Endodermal cell (in vitro differentiated cells): ENCODE measurements at regions not wholly inside any gene's neighbourhood (a gene's known extent, or its start where the extent isn't known, plus 50 kb on each side); places are given as distances from the start of the nearest gene placed in this dataset.

ENCODE experiments used
- DNase-seq: peaks from one replicate; pipeline ENCODE4 v3.0.0-alpha.2; 2017
- H3K27ac ChIP-seq: 2 replicates; pipeline ENCODE4 v1.5.1; 2013; ENCODE audit warnings: mild to moderate bottlenecking, low read depth, low read length, moderate library complexity
- H3K27me3 ChIP-seq: 2 replicates; pipeline ENCODE4 v1.6.1; 2013; ENCODE audit warnings: mild to moderate bottlenecking, low read length, moderate library complexity; ENCODE audit not compliant: insufficient read depth, control insufficient read depth, poor library complexity, severe bottlenecking
- H3K36me3 ChIP-seq: 2 replicates; pipeline ENCODE4 v1.7.0; 2013; ENCODE audit warnings: mild to moderate bottlenecking, low read length, moderate library complexity; ENCODE audit not compliant: control insufficient read depth, insufficient read depth
- H3K4me1 ChIP-seq: one replicate; pipeline ENCODE4 v1.7.0; 2013; ENCODE audit warnings: low read length; ENCODE audit not compliant: control insufficient read depth, insufficient read depth
- H3K4me3 ChIP-seq: 2 replicates; pipeline ENCODE4 v1.5.1; 2013; ENCODE audit warnings: mild to moderate bottlenecking, low read length, moderate library complexity
- H3K9ac ChIP-seq: 2 replicates; pipeline ENCODE4 v1.6.1; 2013; ENCODE audit warnings: mild to moderate bottlenecking, low read length, moderate library complexity; ENCODE audit not compliant: poor library complexity, severe bottlenecking; ENCODE audit errors: extremely low read depth
- H3K9me3 ChIP-seq: 2 replicates; pipeline ENCODE4 v1.6.1; 2013; ENCODE audit warnings: mild to moderate bottlenecking, low read length, moderate library complexity; ENCODE audit not compliant: control insufficient read depth
- H3K27ac Mint-ChIP-seq: 2 replicates; pipeline ENCODE4 v1.8.0; 2020; ENCODE audit warnings: mixed read lengths
- H3K27me3 Mint-ChIP-seq: 2 replicates; pipeline ENCODE4 v1.8.0; 2021; ENCODE audit warnings: mild to moderate bottlenecking, mixed read lengths; ENCODE audit not compliant: insufficient read depth
- H3K36me3 Mint-ChIP-seq: 2 replicates; pipeline ENCODE4 v1.8.0; 2020; ENCODE audit warnings: low read depth, mixed read lengths
- H3K4me1 Mint-ChIP-seq: 2 replicates; pipeline ENCODE4 v1.8.0; 2020; ENCODE audit warnings: mixed read lengths
- H3K4me3 Mint-ChIP-seq: 2 replicates; pipeline ENCODE4 v1.8.0; 2020; ENCODE audit warnings: mild to moderate bottlenecking, moderate library complexity, mixed read lengths
- H3K9me3 Mint-ChIP-seq: 2 replicates; pipeline ENCODE4 v1.8.0; 2020; ENCODE audit warnings: mild to moderate bottlenecking, mixed read lengths
- CTCF ChIP-seq: fragments of 200-600 bp; sonication (generic); conservative IDR thresholded peaks from 2 replicates; pipeline ENCODE4 v1.5.0; 2021; ENCODE audit warnings: antibody characterized with exemption, mild to moderate bottlenecking
- WGBS, 2 experiments: methylation state at CpG; one replicate each; pipeline versions ENCODE4 v1.1.5 to v1.1.7; 2013; ENCODE audit warnings: missing lambda C conversion rate in 2 of 2, mixed read lengths in 1 of 2; ENCODE audit not compliant: insufficient coverage in 1 of 2, insufficient read length in 1 of 2; 5-methylcytosine and 5-hydroxymethylcytosine counted together

GRCh38 chr19:28388988-28389387 is 824.0 kb downstream of the UQCRFS1 start:
- peaks cover 16% of the 10 kb centered on the region for H3K27me3 Mint-ChIP-seq
- 83 to 97% methylated on average over 2 of the region's 3 CpGs for WGBS, 2 experiments
- Histone ChIP-seq H3K4me3 (no peak overlapping the region), H3K9ac (no peak overlapping the region), H3K27ac (no peak overlapping the region), H3K4me1 (no peaks in the 10 kb centered on the region), H3K9me3 (no peaks in the 10 kb centered on the region), H3K36me3 (no peaks in the 10 kb centered on the region), H3K27me3 (no peaks in the 10 kb centered on the region)
- H3K4me3 Mint-ChIP-seq, result no peak overlapping the region
- peaks cover 19% of the 10 kb centered on the region for H3K4me1 Mint-ChIP-seq
- DNase-seq, result no peak
- no peaks in the 10 kb centered on the region for H3K36me3 Mint-ChIP-seq
- no peak overlapping the region for H3K27ac Mint-ChIP-seq
- H3K9me3 Mint-ChIP-seq, result peaks cover 6% of the 10 kb centered on the region
- no peak for TF ChIP-seq CTCF

DNA sequence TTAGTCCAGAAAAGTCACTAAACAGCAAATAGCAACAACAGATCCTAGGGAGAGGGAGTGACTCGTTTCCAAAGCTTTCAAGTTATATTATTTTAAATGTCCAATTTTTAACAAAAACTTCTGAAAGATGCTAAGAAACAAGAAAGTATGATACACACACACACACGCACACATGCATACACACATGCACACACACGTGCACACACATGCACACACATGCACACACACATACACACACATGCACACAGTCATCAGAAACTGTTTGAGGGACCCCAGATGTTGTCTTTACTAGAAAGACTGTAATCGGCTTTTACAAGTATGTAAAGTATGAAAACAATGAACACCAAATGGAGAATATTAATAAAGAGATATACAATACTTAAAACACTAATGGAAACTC is 825.4 kb downstream of the UQCRFS1 start:
- no peak for DNase-seq
- H3K9ac ChIP-seq, result no peak overlapping the region
- peaks cover 6% of the 10 kb centered on the region for H3K9me3 Mint-ChIP-seq
- TF ChIP-seq CTCF, result no peak
- WGBS, 2 experiments, result 94 to 100% methylated on average over 2 to 3 of the region's 4 CpGs
- no peaks in the 10 kb centered on the region for H3K27me3 ChIP-seq
- H3K27me3 Mint-ChIP-seq, result peaks cover 16% of the 10 kb centered on the region
- no peaks in the 10 kb centered on the region for H3K4me1 ChIP-seq
- no peaks in the 10 kb centered on the region for H3K36me3 ChIP-seq
- peaks cover 11% of the 10 kb centered on the region for H3K4me1 Mint-ChIP-seq
- H3K27ac ChIP-seq, result no peak overlapping the region
- H3K36me3 Mint-ChIP-seq, result no peaks in the 10 kb centered on the region
- no peak overlapping the region for H3K4me3 ChIP-seq
- no peak overlapping the region for H3K4me3 Mint-ChIP-seq
- H3K27ac Mint-ChIP-seq, result no peak overlapping the region
- H3K9me3 ChIP-seq, result no peaks in the 10 kb centered on the region

DNA sequence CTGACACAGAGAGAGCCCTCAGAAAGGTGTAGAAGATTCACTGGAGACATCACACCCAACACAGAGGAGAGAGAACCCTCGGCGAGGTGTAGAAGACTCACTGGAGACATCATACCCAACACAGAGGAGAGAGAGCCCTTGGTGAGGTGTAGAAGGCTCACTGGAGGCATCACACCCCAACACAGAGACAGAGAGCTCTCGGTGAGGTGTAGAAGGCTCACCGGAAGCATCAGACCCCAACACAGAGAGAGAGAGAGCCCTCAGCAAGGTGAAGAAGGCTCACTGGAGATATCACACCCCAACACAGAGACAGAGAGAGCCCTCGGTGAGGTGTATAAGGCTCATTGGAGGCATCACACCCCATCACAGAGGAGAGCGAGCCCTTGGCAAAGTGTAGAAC is 826.5 kb downstream of the UQCRFS1 start:
- Histone ChIP-seq H3K9me3 (no peaks in the 10 kb centered on the region), H3K9ac (no peak overlapping the region), H3K36me3 (no peaks in the 10 kb centered on the region), H3K27ac (no peak overlapping the region), H3K4me3 (no peak overlapping the region), H3K27me3 (no peaks in the 10 kb centered on the region), H3K4me1 (no peaks in the 10 kb centered on the region)
- Mint-ChIP-seq H3K36me3 (no peaks in the 10 kb centered on the region), H3K27ac (no peak overlapping the region), H3K27me3 (peaks cover 20% of the 10 kb centered on the region), H3K4me3 (no peak overlapping the region), H3K9me3 (peaks cover 6% of the 10 kb centered on the region), H3K4me1 (peaks cover 4% of the 10 kb centered on the region)
- DNase-seq, result no peak
- 96% methylated on average over 4 of the region's 6 CpGs; no CpG with 5 or more reads in 1 of the 2 experiments for WGBS, 2 experiments
- no peak for TF ChIP-seq CTCF
